AG09319 (cell line): ENCODE measurements at regions not wholly inside any gene's neighbourhood (a gene's known extent, or its start where the extent isn't known, plus 50 kb on each side); places are given as distances from the start of the nearest gene placed in this dataset.

Experiments used
- DNase-seq: peaks from one replicate; pipeline ENCODE4 v3.0.0-alpha.2; 2010; ENCODE audit warnings: low read depth; ENCODE audit errors: extremely low read depth
- TF ChIP-seq, protein P1 (sequence below): IDR thresholded peaks from 2 replicates; pipeline ENCODE4 v1.5.1; 2011; ENCODE audit warnings: low read depth, mild to moderate bottlenecking, inconsistent platforms, low read length, moderate library complexity

GRCh38 chr9:107161338-107161737 is 121.7 kb upstream of the RAD23B start:
- TF ChIP-seq, protein P1, sequence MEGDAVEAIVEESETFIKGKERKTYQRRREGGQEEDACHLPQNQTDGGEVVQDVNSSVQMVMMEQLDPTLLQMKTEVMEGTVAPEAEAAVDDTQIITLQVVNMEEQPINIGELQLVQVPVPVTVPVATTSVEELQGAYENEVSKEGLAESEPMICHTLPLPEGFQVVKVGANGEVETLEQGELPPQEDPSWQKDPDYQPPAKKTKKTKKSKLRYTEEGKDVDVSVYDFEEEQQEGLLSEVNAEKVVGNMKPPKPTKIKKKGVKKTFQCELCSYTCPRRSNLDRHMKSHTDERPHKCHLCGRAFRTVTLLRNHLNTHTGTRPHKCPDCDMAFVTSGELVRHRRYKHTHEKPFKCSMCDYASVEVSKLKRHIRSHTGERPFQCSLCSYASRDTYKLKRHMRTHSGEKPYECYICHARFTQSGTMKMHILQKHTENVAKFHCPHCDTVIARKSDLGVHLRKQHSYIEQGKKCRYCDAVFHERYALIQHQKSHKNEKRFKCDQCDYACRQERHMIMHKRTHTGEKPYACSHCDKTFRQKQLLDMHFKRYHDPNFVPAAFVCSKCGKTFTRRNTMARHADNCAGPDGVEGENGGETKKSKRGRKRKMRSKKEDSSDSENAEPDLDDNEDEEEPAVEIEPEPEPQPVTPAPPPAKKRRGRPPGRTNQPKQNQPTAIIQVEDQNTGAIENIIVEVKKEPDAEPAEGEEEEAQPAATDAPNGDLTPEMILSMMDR, result no peak
- DNase-seq, result no peak

DNA sequence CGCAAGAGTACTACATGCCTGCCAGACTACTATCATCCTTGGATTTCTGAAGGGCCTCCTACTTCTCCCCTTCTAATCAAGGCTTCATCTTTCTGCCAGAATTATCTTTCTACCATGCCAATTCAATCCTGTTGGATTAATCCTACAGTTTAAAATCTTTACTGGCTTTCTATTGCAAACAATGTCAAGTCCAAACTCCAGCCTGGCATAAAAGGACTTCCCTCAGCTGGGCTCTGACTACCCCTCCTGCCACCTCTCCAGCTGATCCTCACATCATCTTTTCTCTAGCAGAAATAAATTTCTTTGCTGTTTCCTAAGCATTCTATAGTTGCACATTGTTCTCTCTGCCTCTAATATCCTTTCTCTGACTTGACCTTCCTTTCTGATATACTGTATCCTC is 119.7 kb upstream of the RAD23B start:
- TF ChIP-seq, protein P1, result no peak
- no peak for DNase-seq

GRCh38 chr9:107169796-107170195 is 113.3 kb upstream of the RAD23B start:
- TF ChIP-seq, protein P1, result no peak
- DNase-seq, result no peak

DNA sequence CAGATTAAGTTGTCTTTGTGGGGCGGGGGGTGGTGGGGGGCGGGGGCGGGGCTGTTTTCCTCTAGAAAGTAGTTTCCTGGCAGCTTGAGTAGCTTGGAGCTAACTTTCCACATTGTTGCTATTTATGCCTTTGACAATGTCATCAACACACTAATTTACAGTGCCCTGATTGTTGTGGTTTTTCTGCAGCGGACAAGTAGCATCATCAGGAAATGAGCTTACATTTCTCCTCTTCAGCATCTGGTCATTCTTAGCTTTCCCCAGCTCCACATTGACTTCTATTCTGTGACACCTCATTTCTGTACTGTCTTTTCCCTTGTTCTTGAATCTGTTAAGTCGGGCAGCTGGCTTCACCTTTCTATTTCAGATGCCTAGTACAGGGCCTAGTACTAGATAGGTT is 112.3 kb upstream of the RAD23B start:
- no peak for DNase-seq
- TF ChIP-seq, protein P1, result no peak

DNA sequence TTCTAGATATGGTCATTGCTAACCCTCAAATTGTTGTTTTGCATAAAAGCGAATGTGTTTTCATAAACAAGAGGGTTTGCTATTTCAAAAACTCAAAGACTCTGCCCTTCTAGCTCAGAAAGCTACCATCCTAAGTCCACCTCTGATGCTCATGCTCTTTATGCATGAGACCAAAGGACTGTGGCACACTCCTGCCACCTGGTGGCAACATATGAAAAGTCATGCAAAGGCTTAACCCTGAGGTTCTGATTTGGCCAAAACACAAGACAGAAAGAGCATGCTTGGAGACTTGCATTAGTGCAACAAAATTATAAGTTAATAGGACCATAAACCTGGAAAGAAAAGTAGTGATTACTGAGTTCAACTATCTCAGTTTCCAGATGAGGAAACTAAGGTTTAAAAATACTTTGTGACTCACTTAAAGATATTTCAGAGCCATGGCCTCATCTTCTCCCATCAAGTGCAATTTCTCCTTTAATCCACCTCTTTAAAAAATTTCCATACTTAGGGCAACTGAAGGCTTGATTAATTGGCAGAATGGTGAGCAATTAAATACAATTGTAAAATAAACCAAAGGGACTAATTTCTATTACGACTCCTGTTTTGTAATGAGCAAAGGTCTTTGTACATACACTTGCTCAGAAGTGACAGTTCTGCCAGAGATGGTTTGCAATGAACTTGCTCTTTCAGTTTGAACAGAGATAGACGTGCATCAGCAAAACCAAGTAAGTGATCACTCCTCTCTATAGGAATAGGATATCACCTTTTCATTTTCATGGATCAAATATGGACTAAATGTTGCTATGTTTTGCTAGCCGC is 110.7 kb upstream of the RAD23B start:
- peak; percentile 47 for DNase-seq
- TF ChIP-seq, protein P1, result peak; percentile 91

DNA sequence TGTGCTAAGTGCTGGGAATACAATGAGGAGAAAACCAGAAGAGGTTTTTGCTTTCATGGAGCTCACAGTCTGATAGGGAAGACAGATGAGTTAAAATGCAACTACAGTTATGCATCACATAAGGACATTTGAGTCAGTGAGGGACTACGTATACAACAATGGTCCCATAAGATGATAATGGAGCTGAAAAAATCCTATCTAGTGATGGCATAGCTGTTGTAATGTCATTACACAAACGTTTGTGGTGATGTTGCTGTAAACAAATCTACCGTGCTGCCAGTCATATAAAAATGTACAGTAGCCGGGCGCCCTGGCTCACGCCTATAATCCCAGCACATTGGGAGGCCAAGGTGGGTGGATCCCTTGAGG is 110.1 kb upstream of the RAD23B start:
- TF ChIP-seq, protein P1, result no peak
- DNase-seq, result no peak

DNA sequence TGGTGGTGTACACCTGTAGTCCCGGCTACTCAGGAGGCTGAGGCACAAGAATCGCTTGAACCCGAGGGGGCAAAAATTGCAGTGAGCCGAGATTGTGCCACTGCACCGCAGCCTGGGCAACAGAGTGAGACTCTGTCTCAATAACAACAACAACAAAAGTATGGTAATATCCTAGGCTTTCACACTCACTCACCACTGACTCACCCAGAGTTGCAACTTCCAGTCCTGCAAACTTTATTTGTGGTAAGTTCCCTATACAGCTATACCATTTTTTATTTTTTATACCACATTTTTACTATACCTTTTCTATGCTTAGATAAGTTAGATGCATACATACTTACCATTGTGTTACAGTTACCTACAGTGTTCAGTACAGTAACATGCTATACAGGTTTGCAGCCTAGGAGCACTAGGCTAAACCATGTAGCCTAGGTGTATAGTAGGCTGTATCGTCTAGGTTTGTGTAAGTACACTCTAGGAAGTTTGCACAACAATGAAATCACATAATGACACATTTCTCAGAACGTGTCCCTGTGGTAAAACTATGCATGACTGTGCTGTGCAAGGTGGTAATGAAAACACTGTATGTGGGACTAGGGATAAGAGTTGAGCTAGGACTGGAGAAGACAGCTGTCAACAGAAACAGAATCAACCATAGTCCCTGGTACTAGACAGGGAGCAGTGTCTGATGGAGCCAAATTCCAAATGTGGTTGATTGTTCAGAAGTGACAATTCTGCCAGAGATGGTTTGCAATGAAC is 109.5 kb upstream of the RAD23B start:
- no peak for DNase-seq
- TF ChIP-seq, protein P1, result no peak
